H1 (cell line): ENCODE measurements at regions not wholly inside any gene's neighbourhood (a gene's known extent, or its start where the extent isn't known, plus 50 kb on each side); places are given as distances from the start of the nearest gene placed in this dataset.

Experiments used
- CTCF ChIA-PET: fragments of 300-600 bp; sonication (Branson Sonifier 250); formaldehyde crosslinking; loops from one replicate; lab custom pipeline; 2021; ENCODE audit not compliant: partially characterized antibody; lab: Charles Lee
- POLR2A ChIA-PET: fragments of 300-600 bp; sonication (Branson Sonifier 250); formaldehyde crosslinking; loops from one replicate; lab custom pipeline; 2021; ENCODE audit warnings: inconsistent platforms; ENCODE audit not compliant: partially characterized antibody; lab: Charles Lee
- DNase-seq, 2 experiments: peaks; one replicate each; pipeline versions ENCODE4 v3.0.0 to v3.0.0-alpha.2; 2010 to 2022; ENCODE audit warnings: low spot score in 2 of 2, low read depth in 1 of 2, mixed read lengths in 1 of 2
- FAIRE-seq: peaks from 2 replicates; lab custom pipeline; 2011; peaks lifted over from hg19 to GRCh38; lab: Jason Lieb, UNC
- H2AFZ ChIP-seq: 2 replicates; pipeline ENCODE4 v1.8.1; 2012; ENCODE audit warnings: low read length, inconsistent platforms
- H2AK5ac ChIP-seq: 2 replicates; pipeline ENCODE4 v1.6.1; 2013; ENCODE audit warnings: low read depth, low read length
- H2BK120ac ChIP-seq: replicated peaks from 2 replicates; pipeline ENCODE3; 2013; ENCODE audit warnings: low read depth, low read length, inconsistent platforms
- H2BK12ac ChIP-seq: 2 replicates; pipeline ENCODE4 v1.6.1; 2013; ENCODE audit warnings: low read depth, low read length
- H2BK15ac ChIP-seq: 2 replicates; pipeline ENCODE4 v1.6.1; 2013; ENCODE audit warnings: low read length
- H2BK20ac ChIP-seq: 2 replicates; pipeline ENCODE4 v1.6.1; 2013; ENCODE audit warnings: low read length
- H2BK5ac ChIP-seq: 2 replicates; pipeline ENCODE4 v1.6.1; 2013; ENCODE audit warnings: low read depth, low read length
- H3K14ac ChIP-seq: 2 replicates; pipeline ENCODE4 v1.6.1; 2013; ENCODE audit warnings: inconsistent platforms; ENCODE audit not compliant: insufficient read length
- H3K18ac ChIP-seq: 2 replicates; pipeline ENCODE4 v1.6.1; 2013; ENCODE audit warnings: low read length; ENCODE audit errors: extremely low read depth
- H3K23ac ChIP-seq: 2 replicates; pipeline ENCODE4 v1.6.1; 2013; ENCODE audit warnings: inconsistent platforms; ENCODE audit not compliant: insufficient read length
- H3K23me2 ChIP-seq: 2 replicates; pipeline ENCODE4 v1.6.1; 2013; ENCODE audit warnings: low read depth, low read length
- H3K27ac ChIP-seq: 2 replicates; pipeline ENCODE4 v1.6.1; 2011; ENCODE audit warnings: low read depth, low read length, inconsistent platforms
- H3K27me3 ChIP-seq, 4 experiments: replicated peaks in 1 of 4; 1 replicate in 1 of 4; 2 replicates in 3 of 4; pipeline versions ENCODE4 v1.6.1 to v1.8.1; 2011 to 2013; ENCODE audit warnings: low read length in 3 of 4, mild to moderate bottlenecking in 3 of 4, inconsistent platforms in 2 of 4, mixed read lengths in 2 of 4, moderate library complexity in 1 of 4; ENCODE audit not compliant: control insufficient read depth in 3 of 4, insufficient read depth in 3 of 4; ENCODE audit errors: extremely low read depth in 1 of 4
- H3K36me3 ChIP-seq, 4 experiments: 2 replicates each; pipeline versions ENCODE4 v1.6.1 to v1.8.1; 2011 to 2013; ENCODE audit warnings: mild to moderate bottlenecking in 4 of 4, low read length in 3 of 4, moderate library complexity in 2 of 4, control low read depth in 1 of 4, inconsistent platforms in 1 of 4; ENCODE audit not compliant: insufficient read depth in 4 of 4, control insufficient read depth in 2 of 4
- H3K4ac ChIP-seq: replicated peaks from 2 replicates; pipeline ENCODE3; 2013; ENCODE audit warnings: low read length, low read depth, mixed read lengths, inconsistent platforms; ENCODE audit not compliant: insufficient read length
- H3K4me1 ChIP-seq, 4 experiments: replicated peaks in 1 of 4; 1 replicate in 1 of 4; 2 replicates in 3 of 4; pipeline versions ENCODE4 v1.6.1 to v1.8.1; 2011 to 2013; ENCODE audit warnings: low read length in 3 of 4, inconsistent platforms in 2 of 4, mixed read lengths in 1 of 4; ENCODE audit not compliant: insufficient read depth in 4 of 4, control insufficient read depth in 3 of 4
- H3K4me2 ChIP-seq, 2 experiments: 2 replicates each; pipeline versions ENCODE4 v1.6.1 to v1.8.1; 2011 to 2013; ENCODE audit warnings: low read depth in 2 of 2, low read length in 2 of 2, control low read depth in 1 of 2, inconsistent platforms in 1 of 2, mild to moderate bottlenecking in 1 of 2; ENCODE audit not compliant: insufficient read depth in 1 of 2
- H3K4me3 ChIP-seq, 4 experiments: fragments of 200-600, 300-600 bp in 1 of 4; sonication (generic), shearing (Covaris generic), sonication (Bioruptor Twin) in 1 of 4; 2 replicates each; pipeline versions ENCODE4 v1.5.1 to v1.8.1; 2011 to 2016; ENCODE audit warnings: low read length in 4 of 4, low read depth in 3 of 4, control low read depth in 2 of 4, inconsistent platforms in 2 of 4, mild to moderate bottlenecking in 2 of 4, mixed read lengths in 1 of 4, moderate library complexity in 1 of 4; ENCODE audit not compliant: insufficient read depth in 2 of 4; ENCODE audit errors: extremely low read depth in 1 of 4
- H3K56ac ChIP-seq: replicated peaks from 2 replicates; pipeline ENCODE3; 2013; ENCODE audit warnings: low read depth, mild to moderate bottlenecking, mixed read lengths, low read length, inconsistent platforms; ENCODE audit not compliant: insufficient read length
- H3K79me1 ChIP-seq: 2 replicates; pipeline ENCODE4 v1.6.1; 2013; ENCODE audit warnings: low read depth, low read length, control low read depth
- H3K79me2 ChIP-seq, 2 experiments: 2 replicates each; pipeline versions ENCODE4 v1.6.1 to v1.8.1; 2012 to 2013; ENCODE audit warnings: low read length in 2 of 2, mild to moderate bottlenecking in 2 of 2, inconsistent platforms in 1 of 2; ENCODE audit not compliant: insufficient read depth in 2 of 2, control insufficient read depth in 1 of 2
- H3K9ac ChIP-seq, 4 experiments: replicated peaks in 1 of 4; 1 replicate in 1 of 4; 2 replicates in 3 of 4; pipeline versions ENCODE4 v1.6.1 to v1.8.1; 2011 to 2013; ENCODE audit warnings: low read depth in 3 of 4, low read length in 3 of 4, control low read depth in 2 of 4, mild to moderate bottlenecking in 2 of 4, moderate library complexity in 2 of 4, inconsistent platforms in 1 of 4; ENCODE audit errors: extremely low read depth in 1 of 4
- H3K9me3 ChIP-seq, 2 experiments: 2 replicates each; pipeline versions ENCODE4 v1.6.1 to v1.8.1; 2012 to 2013; ENCODE audit warnings: mild to moderate bottlenecking in 2 of 2, moderate library complexity in 2 of 2, control low read depth in 1 of 2, inconsistent platforms in 1 of 2, low read depth in 1 of 2, low read length in 1 of 2, mixed read lengths in 1 of 2; ENCODE audit not compliant: insufficient read depth in 2 of 2
- H4K20me1 ChIP-seq, 2 experiments: replicated peaks in 1 of 2; 2 replicates each; pipeline versions ENCODE3 to v1.8.1; 2011 to 2013; ENCODE audit warnings: inconsistent platforms in 2 of 2, low read length in 2 of 2, mild to moderate bottlenecking in 1 of 2; ENCODE audit not compliant: insufficient read depth in 2 of 2, control insufficient read depth in 1 of 2
- H4K5ac ChIP-seq: 2 replicates; pipeline ENCODE4 v1.6.1; 2013; ENCODE audit warnings: low read length, low read depth, mixed read lengths, inconsistent platforms; ENCODE audit not compliant: insufficient read length
- H4K8ac ChIP-seq: 2 replicates; pipeline ENCODE4 v1.8.0; 2013; ENCODE audit warnings: mild to moderate bottlenecking, moderate library complexity, low read length, inconsistent platforms; ENCODE audit not compliant: insufficient read depth; ENCODE audit errors: extremely low read depth
- H4K91ac ChIP-seq: replicated peaks from 2 replicates; pipeline ENCODE3; 2013; ENCODE audit warnings: low read length, mixed read lengths, inconsistent platforms; ENCODE audit not compliant: insufficient read length
- CBX8 ChIP-seq: fragments of 300-800, 300-1000 bp; sonication (generic); IDR thresholded peaks from 2 replicates; pipeline ENCODE4 v1.7.1; 2016; ENCODE audit warnings: low read depth, low read length, borderline replicate concordance
- EP300 ChIP-seq, 2 experiments: IDR thresholded peaks; 1 replicate in 1 of 2; 2 replicates in 1 of 2; pipeline ENCODE4 v1.6.1; 2011 to 2012; ENCODE audit warnings: low read depth in 2 of 2, low read length in 2 of 2, mild to moderate bottlenecking in 2 of 2, borderline replicate concordance in 1 of 2, inconsistent platforms in 1 of 2, moderate library complexity in 1 of 2
- TEAD4 ChIP-seq: IDR thresholded peaks from 2 replicates; pipeline ENCODE4 v1.6.1; 2012; ENCODE audit warnings: low read depth, low read length, inconsistent platforms, mixed read lengths
- WGBS, 2 experiments: shearing (Covaris generic) in 1 of 2; methylation state at CpG; one replicate each; pipeline versions ENCODE4 v1.1.6 to v1.1.7; 2013 to 2015; ENCODE audit warnings: low lambda C conversion rate in 2 of 2, mixed read lengths in 2 of 2, inconsistent platforms in 1 of 2, low coverage in 1 of 2, missing lambda C conversion rate in 1 of 2; ENCODE audit not compliant: insufficient replicate concordance in 2 of 2, insufficient coverage in 1 of 2, insufficient read length in 1 of 2; ENCODE audit errors: extremely low coverage in 1 of 2, missing lambda C conversion rate in 1 of 2; 5-methylcytosine and 5-hydroxymethylcytosine counted together
- TF ChIP-seq, protein P1 (sequence below): IDR thresholded peaks from 2 replicates; pipeline ENCODE4 v1.6.1; 2012; ENCODE audit warnings: inconsistent platforms

DNA sequence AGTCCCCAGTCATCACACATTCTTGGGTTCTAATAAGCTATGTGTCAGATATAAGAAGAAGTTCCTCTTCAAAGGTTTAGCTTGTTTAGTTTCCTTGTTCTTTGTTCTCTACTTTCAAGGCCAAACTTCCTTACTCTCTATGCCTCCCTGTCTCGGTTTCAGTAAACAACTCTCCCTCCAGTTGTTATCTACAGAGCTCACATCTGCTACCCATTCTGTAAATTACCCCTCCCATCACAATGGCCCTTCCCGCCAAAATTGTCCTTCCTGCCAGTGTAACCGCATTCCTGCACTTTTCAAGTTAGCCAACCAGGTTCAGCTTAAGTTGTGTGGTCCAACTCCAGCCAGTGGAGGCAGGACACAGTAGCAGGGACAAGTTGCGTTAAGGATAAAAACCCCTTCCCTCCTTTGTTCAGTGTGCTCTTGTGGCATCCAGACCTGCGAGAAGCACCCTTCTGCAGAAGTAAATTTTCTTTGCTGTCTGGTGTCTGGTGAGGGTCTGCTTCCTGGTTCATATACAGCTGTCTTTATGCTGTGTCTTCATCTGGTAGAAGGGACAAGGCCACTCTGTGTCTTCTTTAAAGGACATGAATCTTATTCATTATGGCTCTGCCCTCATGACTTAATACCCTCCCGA is 342.1 kb upstream of the GRM7 start:
- H3K4me1 ChIP-seq: no peaks in the 10 kb centered on the region
- no peak overlapping the region for H3K4ac ChIP-seq
- no peak overlapping the region for H3K4me3 ChIP-seq
- WGBS, 2 experiments: 90% methylated on average over 6 of the region's 6 CpGs; no CpG with 5 or more reads in 1 of the 2 experiments
- H3K18ac ChIP-seq: no peak overlapping the region
- no peak overlapping the region for H3K23ac ChIP-seq
- no peak overlapping the region for H2BK15ac ChIP-seq
- ChIA-PET POLR2A (no interaction called here), CTCF (no interaction called here)
- H3K56ac ChIP-seq: no peak overlapping the region
- H3K79me2 ChIP-seq: no peaks in the 10 kb centered on the region
- FAIRE-seq: no peak
- H4K8ac ChIP-seq: no peak overlapping the region
- no peaks in the 10 kb centered on the region for H3K9me3 ChIP-seq
- no peak overlapping the region for H4K91ac ChIP-seq
- no peak for DNase-seq
- no peak overlapping the region for H3K27ac ChIP-seq
- no peak overlapping the region for H2AFZ ChIP-seq
- no peak overlapping the region for H2BK20ac ChIP-seq
- H3K4me2 ChIP-seq: no peak overlapping the region
- H3K14ac ChIP-seq: no peak overlapping the region
- no peak overlapping the region for H2AK5ac ChIP-seq
- H3K27me3 ChIP-seq: no peaks in the 10 kb centered on the region
- H3K23me2 ChIP-seq: no peaks in the 10 kb centered on the region
- no peaks in the 10 kb centered on the region for H4K20me1 ChIP-seq
- H3K9ac ChIP-seq: no peak overlapping the region
- TF ChIP-seq, protein P1, sequence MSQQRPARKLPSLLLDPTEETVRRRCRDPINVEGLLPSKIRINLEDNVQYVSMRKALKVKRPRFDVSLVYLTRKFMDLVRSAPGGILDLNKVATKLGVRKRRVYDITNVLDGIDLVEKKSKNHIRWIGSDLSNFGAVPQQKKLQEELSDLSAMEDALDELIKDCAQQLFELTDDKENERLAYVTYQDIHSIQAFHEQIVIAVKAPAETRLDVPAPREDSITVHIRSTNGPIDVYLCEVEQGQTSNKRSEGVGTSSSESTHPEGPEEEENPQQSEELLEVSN: peak; percentile 81; the same call in 1 of the 2 replicates
- TF ChIP-seq TEAD4 (peak; percentile 50; the same call in 1 of the 2 replicates), EP300 (IDR thresholded peaks at IDR 0.05; ENCODE audit: borderline replicate concordance in 1 of 2, low read depth in 2 of 2, low read length in 2 of 2) (no peak), CBX8 (no peak)
- no peak overlapping the region for H2BK12ac ChIP-seq
- no peak overlapping the region for H2BK5ac ChIP-seq
- no peak overlapping the region for H2BK120ac ChIP-seq
- H3K79me1 ChIP-seq: no peaks in the 10 kb centered on the region
- no peak overlapping the region for H4K5ac ChIP-seq
- no peaks in the 10 kb centered on the region for H3K36me3 ChIP-seq
